IPS-NIHi7 (cell line): ENCODE measurements at regions not wholly inside any gene's neighbourhood (a gene's known extent, or its start where the extent isn't known, plus 50 kb on each side); places are given as distances from the start of the nearest gene placed in this dataset.
A peak's percentile ranks its signal among the peaks of the same experiment; 100 is the strongest.
"Not testable (repeated sequence)": the region's sequence is repeated elsewhere in the genome, so short reads cannot be mapped to it uniquely, and the experiment has no call there.

Experiments used
- DNase-seq: peaks from one replicate; pipeline ENCODE4 v3.0.0; 2012; ENCODE audit warnings: mixed read lengths; ENCODE audit errors: extremely low spot score

GRCh38 chr4:79266136-79266535 is 59.7 kb downstream of the NAA11 start:
- DNase-seq: no peak

- DNase-seq: no peak
These were observed 66.6 kb downstream of the NAA11 start for GRCh38 chr4:79259242-79259641.

- DNase-seq: no peak
These were observed 67.2 kb downstream of the NAA11 start for GRCh38 chr4:79258614-79259176.

GRCh38 chr4:79257953-79258613 is 67.8 kb downstream of the NAA11 start:
- DNase-seq: no peak

GRCh38 chr4:79255793-79256192 is 70.1 kb downstream of the NAA11 start:
- peak; percentile 41 for DNase-seq

GRCh38 chr4:79253924-79254323 is 71.9 kb downstream of the NAA11 start:
- DNase-seq: no peak

GRCh38 chr4:79253168-79253567 is 72.7 kb downstream of the NAA11 start:
- DNase-seq: no peak

GRCh38 chr4:79250887-79251286 is 75.0 kb downstream of the NAA11 start:
- DNase-seq: no peak

- DNase-seq: no peak
These were observed 75.9 kb downstream of the NAA11 start for GRCh38 chr4:79249881-79250503.

- no peak for DNase-seq
These were observed 77.3 kb downstream of the NAA11 start for GRCh38 chr4:79248610-79249009.

- DNase-seq: no peak
These were observed 78.0 kb downstream of the NAA11 start for GRCh38 chr4:79247695-79248394.

GRCh38 chr4:79245200-79245940 is 80.5 kb downstream of the NAA11 start:
- not testable (repeated sequence) for DNase-seq

- peak; percentile 49 for DNase-seq
These were observed 84.0 kb downstream of the NAA11 start for GRCh38 chr4:79241846-79242245.

- DNase-seq: no peak
These were observed 88.0 kb downstream of the NAA11 start for GRCh38 chr4:79237851-79238250.

- no peak for DNase-seq
These were observed 89.1 kb downstream of the NAA11 start for GRCh38 chr4:79236785-79237184.

GRCh38 chr4:79235095-79235494 is 90.8 kb downstream of the NAA11 start:
- no peak for DNase-seq

- DNase-seq: no peak
These were observed 92.0 kb downstream of the NAA11 start for GRCh38 chr4:79233820-79234219.

GRCh38 chr4:79232540-79232939 is 93.3 kb downstream of the NAA11 start:
- DNase-seq: no peak

- no peak for DNase-seq
These were observed 98.0 kb downstream of the NAA11 start for GRCh38 chr4:79227860-79228259.

GRCh38 chr4:79225360-79225759 is 100.5 kb downstream of the NAA11 start:
- DNase-seq: no peak

- DNase-seq: no peak
These were observed 101.1 kb downstream of the NAA11 start for GRCh38 chr4:79224777-79225104.
